ENCODE measurements at regions not wholly inside any gene's neighbourhood (a gene's known extent, or its start where the extent isn't known, plus 50 kb on each side); places are given as distances from the start of the nearest gene placed in this dataset.

GRCh38 chr12:20187456-20187855, 180.9 kb upstream of the PDE3A start:
- Histone ChIP-seq H3K27me3 (replicated peaks) (no peaks in the 10 kb centered on the region), H3K4me3 (ENCODE audit: low read depth, low read length) (no peak overlapping the region), H3K36me3 (replicated peaks) (no peaks in the 10 kb centered on the region), H3K27ac (no peak overlapping the region)
- TF ChIP-seq CTCF (IDR thresholded peaks at IDR 0.05; ENCODE audit: low read depth, low read length, missing control alignments), result no peak
- in situ Hi-C loops (cut with HindIII; ENCODE audit: low pct_ligation_motif_present, low sequenced_read_pairs), result no loop called here
- no peak for DNase-seq

GRCh38 chr12:20188930-20189653, 179.2 kb upstream of the PDE3A start:
- Histone ChIP-seq H3K27ac (no peak overlapping the region), H3K36me3 (replicated peaks) (no peaks in the 10 kb centered on the region), H3K4me3 (ENCODE audit: low read depth, low read length) (no peak overlapping the region), H3K27me3 (replicated peaks) (no peaks in the 10 kb centered on the region)
- TF ChIP-seq CTCF (IDR thresholded peaks at IDR 0.05; ENCODE audit: low read depth, low read length, missing control alignments), result no peak
- peak; percentile 20 for DNase-seq
- in situ Hi-C loops (cut with HindIII; ENCODE audit: low pct_ligation_motif_present, low sequenced_read_pairs), result no loop called here

GRCh38 chr12:20189767-20190166, 178.6 kb upstream of the PDE3A start:
- Histone ChIP-seq H3K27ac (no peak overlapping the region), H3K4me3 (ENCODE audit: low read depth, low read length) (no peak overlapping the region), H3K27me3 (replicated peaks) (no peaks in the 10 kb centered on the region), H3K36me3 (replicated peaks) (no peaks in the 10 kb centered on the region)
- in situ Hi-C loops (cut with HindIII; ENCODE audit: low pct_ligation_motif_present, low sequenced_read_pairs), result no loop called here
- TF ChIP-seq CTCF (IDR thresholded peaks at IDR 0.05; ENCODE audit: low read depth, low read length, missing control alignments), result no peak
- no peak for DNase-seq

GRCh38 chr12:20194171-20194570, 174.2 kb upstream of the PDE3A start:
- peak; percentile 68 for TF ChIP-seq CTCF (IDR thresholded peaks at IDR 0.05; ENCODE audit: low read depth, low read length, missing control alignments)
- no peak for DNase-seq
- H3K27ac ChIP-seq, result no peak overlapping the region

GRCh38 chr12:20196767-20197166, 171.6 kb upstream of the PDE3A start:
- H3K4me3 ChIP-seq (ENCODE audit: low read depth, low read length), result no peak overlapping the region
- no peaks in the 10 kb centered on the region for H3K27me3 ChIP-seq (replicated peaks)
- no peak overlapping the region for H3K27ac ChIP-seq
- DNase-seq, result no peak
- TF ChIP-seq CTCF (IDR thresholded peaks at IDR 0.05; ENCODE audit: low read depth, low read length, missing control alignments), result no peak
- in situ Hi-C loops (cut with HindIII; ENCODE audit: low pct_ligation_motif_present, low sequenced_read_pairs), result no loop called here
- H3K36me3 ChIP-seq (replicated peaks), result no peaks in the 10 kb centered on the region

More at GRCh38 chr12:20194171-20194570, 174.2 kb upstream of the PDE3A start:
- no peaks in the 10 kb centered on the region for H3K36me3 ChIP-seq (replicated peaks)
- in situ Hi-C loops (cut with HindIII; ENCODE audit: low pct_ligation_motif_present, low sequenced_read_pairs), result no loop called here
- H3K27me3 ChIP-seq (replicated peaks), result no peaks in the 10 kb centered on the region
- H3K4me3 ChIP-seq (ENCODE audit: low read depth, low read length), result no peak overlapping the region

GRCh38 chr12:20197411-20197810, 170.9 kb upstream of the PDE3A start:
- Histone ChIP-seq H3K27me3 (replicated peaks) (no peaks in the 10 kb centered on the region), H3K4me3 (ENCODE audit: low read depth, low read length) (no peak overlapping the region), H3K36me3 (replicated peaks) (no peaks in the 10 kb centered on the region), H3K27ac (no peak overlapping the region)
- TF ChIP-seq CTCF (IDR thresholded peaks at IDR 0.05; ENCODE audit: low read depth, low read length, missing control alignments), result no peak
- in situ Hi-C loops (cut with HindIII; ENCODE audit: low pct_ligation_motif_present, low sequenced_read_pairs), result no loop called here
- no peak for DNase-seq

All from brain microvascular endothelial cell (primary cell).